GM13976 (cell line): ENCODE measurements at regions not wholly inside any gene's neighbourhood (a gene's known extent, or its start where the extent isn't known, plus 50 kb on each side); places are given as distances from the start of the nearest gene placed in this dataset.
"Not testable (repeated sequence)": the region's sequence is repeated elsewhere in the genome, so short reads cannot be mapped to it uniquely, and the experiment has no call there.

Experiments used
- DNase-seq: peaks from one replicate; pipeline ENCODE4 v3.0.0; 2012; ENCODE audit warnings: low spot score
- CTCF ChIP-seq: IDR thresholded peaks from 2 replicates; pipeline ENCODE4 v1.5.1; 2012; ENCODE audit warnings: borderline replicate concordance, mild to moderate bottlenecking; ENCODE audit not compliant: insufficient read depth; ENCODE audit errors: extremely low read depth, missing control alignments, control extremely low read depth
- in situ Hi-C: fragments of 300-500 bp; cut with MboI; formaldehyde crosslinking; loops from one replicate; pipeline ENCODE4 v1.12.0; 2022; ENCODE audit warnings: low sequenced_read_pairs, mixed read lengths, inconsistent platforms; ENCODE audit not compliant: unreplicated experiment

GRCh38 chr3:99295836-99296235, 342.6 kb upstream of the COL8A1 start:
- TF ChIP-seq CTCF: no peak
- in situ Hi-C loops: no loop called here
- no peak for DNase-seq

GRCh38 chr3:99294092-99294491, 344.3 kb upstream of the COL8A1 start:
- DNase-seq, in situ Hi-C loops: not testable (repeated sequence)

- in situ Hi-C loops: no loop called here
Measured at GRCh38 chr3:99287876-99288275, 350.5 kb upstream of the COL8A1 start.

GRCh38 chr3:99286266-99286845, 352.0 kb upstream of the COL8A1 start:
- TF ChIP-seq CTCF: no peak
- no peak for DNase-seq
- in situ Hi-C loops: no loop called here

More at GRCh38 chr3:99287876-99288275, 350.5 kb upstream of the COL8A1 start:
- no peak for TF ChIP-seq CTCF
- DNase-seq: no peak

GRCh38 chr3:99269606-99270351, 368.3 kb upstream of the DCBLD2 start:
- no peak for TF ChIP-seq CTCF
- no peak for DNase-seq
- in situ Hi-C loops: no loop called here

GRCh38 chr3:99256788-99257187, 355.3 kb upstream of the DCBLD2 start:
- in situ Hi-C loops: no loop called here
- DNase-seq: no peak
- TF ChIP-seq CTCF: no peak

GRCh38 chr3:99253963-99254355, 352.5 kb upstream of the DCBLD2 start:
- no peak for TF ChIP-seq CTCF
- in situ Hi-C loops: no loop called here
- DNase-seq: no peak
